ENCODE measurements at regions not wholly inside any gene's neighbourhood (a gene's known extent, or its start where the extent isn't known, plus 50 kb on each side); places are given as distances from the start of the nearest gene placed in this dataset.

DNA sequence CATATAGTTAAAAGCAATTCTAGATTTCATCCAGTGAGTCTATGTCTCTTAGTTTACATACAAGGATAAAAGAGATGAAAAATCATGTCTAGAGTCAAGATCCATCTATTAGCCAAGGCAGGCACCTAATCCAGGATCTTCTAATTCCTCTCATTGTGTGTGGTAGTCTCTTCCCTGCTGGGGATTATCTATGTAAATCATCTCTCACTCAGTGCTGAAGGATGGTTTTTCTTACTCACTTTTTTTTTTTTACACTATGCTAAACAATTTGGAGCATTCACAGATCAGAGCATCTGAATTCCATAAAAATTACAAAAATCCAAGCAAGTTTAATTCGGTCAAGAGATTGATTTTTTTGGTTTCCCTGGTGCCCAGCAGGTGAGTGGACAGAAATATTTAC is 154.9 kb upstream of the GDNF start:
- H3K4me3 Mint-ChIP-seq, result no peak overlapping the region
- peaks cover 10% of the 10 kb centered on the region for H3K9me3 Mint-ChIP-seq
- H3K27me3 Mint-ChIP-seq, result no peaks in the 10 kb centered on the region
- ATAC-seq (replicated peaks; ENCODE audit: extremely low read depth, poor library complexity, severe bottlenecking), result no peak
- DNase-seq (ENCODE audit: low spot score in 2 of 2), result no peak
- H3K27ac Mint-ChIP-seq (ENCODE audit: low read depth), result no peak overlapping the region
- H3K4me1 Mint-ChIP-seq, result no peaks in the 10 kb centered on the region
- H3K36me3 Mint-ChIP-seq (ENCODE audit: insufficient read depth), result no peaks in the 10 kb centered on the region

DNA sequence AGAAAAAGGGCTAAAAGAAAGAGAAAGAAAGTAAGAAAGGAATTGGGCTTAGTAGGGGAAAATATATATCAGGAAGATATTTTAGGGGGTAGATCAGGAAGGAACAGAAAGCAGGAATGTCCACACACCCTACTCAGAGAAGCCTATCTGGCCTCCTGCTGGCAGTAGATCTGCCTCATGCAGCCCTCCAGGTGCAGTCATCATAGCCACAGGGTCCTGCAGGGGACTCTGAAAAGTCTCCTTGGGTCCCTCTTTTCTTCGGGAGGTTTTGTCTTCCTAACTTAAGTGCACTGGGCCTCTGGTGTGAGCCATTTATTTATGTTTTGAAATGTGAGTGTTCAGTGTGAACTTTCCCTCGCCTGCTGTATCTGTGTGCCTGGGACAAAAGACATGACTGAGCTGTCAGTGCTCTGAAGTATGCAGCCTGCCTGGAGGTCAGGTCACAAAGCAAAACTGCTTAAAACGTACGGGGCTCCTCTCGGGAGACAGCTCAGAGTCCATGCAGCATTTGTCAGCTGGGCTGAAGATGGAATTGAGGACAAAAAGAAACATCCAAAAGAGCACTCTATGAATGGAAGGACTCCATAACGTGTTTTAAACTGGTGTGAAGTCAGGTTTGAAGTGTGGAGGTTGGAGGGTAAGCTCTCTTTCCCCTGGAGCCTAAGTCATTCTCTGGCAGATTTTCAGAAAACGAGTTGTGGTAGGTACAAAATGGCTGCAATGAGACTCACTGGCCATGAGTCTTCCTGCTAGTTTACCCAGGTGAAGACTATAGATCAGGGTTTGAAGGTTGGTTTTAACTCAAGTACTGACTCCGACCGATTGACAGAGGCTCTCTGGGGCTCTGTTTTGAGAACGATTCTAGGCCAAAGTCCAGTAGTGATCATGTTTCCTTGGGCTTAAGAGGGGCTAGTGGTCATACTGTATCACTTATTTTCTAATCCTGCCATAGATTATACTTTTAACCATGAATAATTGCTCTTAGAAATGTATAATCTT is 151.8 kb upstream of the GDNF start:
- Mint-ChIP-seq H3K36me3 (ENCODE audit: insufficient read depth) (no peaks in the 10 kb centered on the region), H3K27ac (ENCODE audit: low read depth) (no peak overlapping the region), H3K9me3 (peaks cover 5% of the 10 kb centered on the region), H3K4me1 (no peaks in the 10 kb centered on the region), H3K4me3 (no peak overlapping the region), H3K27me3 (no peaks in the 10 kb centered on the region)
- no peak for ATAC-seq (replicated peaks; ENCODE audit: extremely low read depth, poor library complexity, severe bottlenecking)
- DNase-seq (ENCODE audit: low spot score in 2 of 2), result no peak

DNA sequence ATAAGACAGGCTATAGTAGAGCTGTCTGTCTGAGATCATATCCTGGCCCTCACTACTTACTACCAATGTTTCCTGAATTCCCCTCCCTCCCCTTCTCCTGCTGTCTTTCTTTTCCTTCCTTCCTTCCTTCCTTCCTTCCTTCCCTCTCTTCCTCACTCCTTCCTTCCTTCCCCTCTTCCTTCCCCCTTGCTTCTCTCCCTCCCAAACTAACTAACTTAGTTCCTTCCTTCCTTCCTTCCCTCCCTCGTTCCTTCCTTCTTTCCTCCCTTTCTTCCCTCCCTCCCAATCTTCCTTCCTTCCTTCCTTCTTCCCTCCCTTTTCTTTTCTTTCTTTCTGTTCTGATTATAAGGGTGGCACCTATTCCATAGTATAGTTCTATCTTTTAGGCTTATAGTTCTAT is 150.0 kb upstream of the GDNF start:
- DNase-seq (ENCODE audit: low spot score in 2 of 2), result no peak
- Mint-ChIP-seq H3K27ac (ENCODE audit: low read depth) (no peak overlapping the region), H3K9me3 (peaks cover 5% of the 10 kb centered on the region), H3K27me3 (no peaks in the 10 kb centered on the region), H3K4me3 (no peak overlapping the region), H3K36me3 (ENCODE audit: insufficient read depth) (no peaks in the 10 kb centered on the region), H3K4me1 (no peaks in the 10 kb centered on the region)
- no peak for ATAC-seq (replicated peaks; ENCODE audit: extremely low read depth, poor library complexity, severe bottlenecking)

DNA sequence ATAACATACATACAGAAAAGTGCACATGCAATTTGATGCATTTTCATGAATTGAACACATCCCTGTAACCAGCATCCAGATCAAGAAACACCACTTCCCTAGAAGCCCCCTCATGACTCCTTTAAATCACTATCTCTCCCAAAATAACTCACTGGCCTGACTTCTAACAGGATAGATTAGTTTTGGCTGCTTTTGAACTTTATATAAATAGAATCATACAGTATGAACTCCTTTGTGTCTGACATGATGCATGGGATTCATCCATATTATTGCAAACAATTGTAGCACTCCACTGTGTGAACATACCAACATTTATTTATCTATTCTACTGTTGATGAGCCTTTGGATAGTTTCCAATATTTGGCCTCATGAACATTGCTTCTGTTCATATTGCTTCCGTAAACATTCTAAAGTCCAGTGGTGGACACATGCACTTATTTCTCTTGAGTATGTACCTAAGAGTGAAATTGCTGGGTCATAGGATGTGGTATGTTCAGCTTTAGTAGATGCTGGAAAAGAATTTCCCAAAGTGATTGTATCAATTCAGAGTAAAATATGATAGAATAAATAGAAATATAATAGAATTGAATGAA is 148.7 kb upstream of the GDNF start:
- ATAC-seq (replicated peaks; ENCODE audit: extremely low read depth, poor library complexity, severe bottlenecking) (no peak), DNase-seq (ENCODE audit: low spot score in 2 of 2) (no peak)
- no peak overlapping the region for H3K27ac Mint-ChIP-seq (ENCODE audit: low read depth)
- no peaks in the 10 kb centered on the region for H3K27me3 Mint-ChIP-seq
- H3K4me1 Mint-ChIP-seq, result no peaks in the 10 kb centered on the region
- no peaks in the 10 kb centered on the region for H3K9me3 Mint-ChIP-seq
- no peaks in the 10 kb centered on the region for H3K36me3 Mint-ChIP-seq (ENCODE audit: insufficient read depth)
- H3K4me3 Mint-ChIP-seq, result no peak overlapping the region

DNA sequence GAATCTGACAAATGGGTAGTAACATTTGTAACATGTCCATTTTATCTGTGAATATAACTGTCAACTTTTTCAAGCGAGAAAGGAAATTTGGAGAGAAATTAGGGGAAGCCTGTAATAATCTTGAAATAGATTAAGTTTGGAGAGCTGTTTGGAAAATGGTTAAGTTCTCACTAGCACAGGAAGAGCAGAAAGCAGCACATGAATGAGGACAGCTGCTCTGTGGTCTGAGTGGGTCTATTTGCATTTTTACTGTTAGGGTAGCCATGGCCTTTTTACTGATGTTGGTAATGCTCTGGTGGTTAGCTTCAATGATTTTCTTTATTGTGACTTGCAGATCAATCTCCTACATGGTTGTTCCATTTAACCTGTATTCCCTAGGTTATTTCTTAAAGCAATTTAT is 144.5 kb upstream of the GDNF start:
- Mint-ChIP-seq H3K4me3 (no peak overlapping the region), H3K36me3 (ENCODE audit: insufficient read depth) (no peaks in the 10 kb centered on the region), H3K9me3 (peaks cover 4% of the 10 kb centered on the region), H3K27ac (ENCODE audit: low read depth) (no peak overlapping the region), H3K27me3 (no peaks in the 10 kb centered on the region), H3K4me1 (no peaks in the 10 kb centered on the region)
- ATAC-seq (replicated peaks; ENCODE audit: extremely low read depth, poor library complexity, severe bottlenecking) (no peak), DNase-seq (ENCODE audit: low spot score in 2 of 2) (no peak)

DNA sequence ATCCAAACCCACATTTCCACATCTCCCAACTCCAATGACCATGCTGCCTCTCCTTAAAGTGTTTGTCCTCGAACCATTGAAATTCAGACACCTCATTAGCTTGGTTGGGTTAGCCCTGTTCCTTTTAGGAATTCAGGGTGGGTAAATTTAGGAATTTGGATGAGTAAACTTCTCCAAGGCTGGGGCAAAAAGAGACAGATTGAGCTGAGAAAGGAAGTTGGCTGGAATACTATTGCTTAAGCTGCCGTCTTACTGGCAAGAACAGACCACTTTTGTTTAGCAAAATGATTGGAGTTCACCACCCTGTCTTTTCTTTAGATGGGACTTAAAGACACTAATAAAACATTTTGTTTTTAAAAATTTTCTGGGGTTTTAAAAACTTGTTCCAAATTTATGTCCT is 143.6 kb upstream of the GDNF start:
- ATAC-seq (replicated peaks; ENCODE audit: extremely low read depth, poor library complexity, severe bottlenecking) (no peak), DNase-seq (ENCODE audit: low spot score in 2 of 2) (no peak)
- Mint-ChIP-seq H3K36me3 (ENCODE audit: insufficient read depth) (no peaks in the 10 kb centered on the region), H3K4me1 (no peaks in the 10 kb centered on the region), H3K4me3 (no peak overlapping the region), H3K9me3 (peaks cover 4% of the 10 kb centered on the region), H3K27me3 (no peaks in the 10 kb centered on the region), H3K27ac (ENCODE audit: low read depth) (no peak overlapping the region)

DNA sequence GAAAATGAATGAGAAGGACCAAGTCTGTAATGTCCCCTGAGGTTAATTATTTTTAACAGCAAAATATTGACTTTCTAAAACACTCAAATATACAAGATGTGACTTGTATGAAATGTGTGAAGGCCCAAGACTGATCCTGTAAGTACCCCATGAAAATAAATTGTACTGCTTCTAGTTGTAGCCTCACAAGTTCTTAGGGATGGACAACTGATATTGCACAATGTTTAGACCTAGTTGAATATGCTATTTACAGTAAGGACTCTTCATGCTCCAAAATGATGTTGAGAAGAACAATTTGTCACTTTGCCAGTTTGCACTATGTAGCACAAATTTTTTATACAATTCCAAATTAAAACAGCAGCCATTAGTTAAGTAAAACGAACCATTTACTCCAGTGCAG is 139.7 kb upstream of the GDNF start:
- Mint-ChIP-seq H3K4me1 (no peaks in the 10 kb centered on the region), H3K9me3 (peaks cover 4% of the 10 kb centered on the region), H3K27me3 (no peaks in the 10 kb centered on the region), H3K27ac (ENCODE audit: low read depth) (no peak overlapping the region), H3K4me3 (no peak overlapping the region), H3K36me3 (ENCODE audit: insufficient read depth) (no peaks in the 10 kb centered on the region)
- no peak for ATAC-seq (replicated peaks; ENCODE audit: extremely low read depth, poor library complexity, severe bottlenecking)
- DNase-seq (ENCODE audit: low spot score in 2 of 2), result no peak

DNA sequence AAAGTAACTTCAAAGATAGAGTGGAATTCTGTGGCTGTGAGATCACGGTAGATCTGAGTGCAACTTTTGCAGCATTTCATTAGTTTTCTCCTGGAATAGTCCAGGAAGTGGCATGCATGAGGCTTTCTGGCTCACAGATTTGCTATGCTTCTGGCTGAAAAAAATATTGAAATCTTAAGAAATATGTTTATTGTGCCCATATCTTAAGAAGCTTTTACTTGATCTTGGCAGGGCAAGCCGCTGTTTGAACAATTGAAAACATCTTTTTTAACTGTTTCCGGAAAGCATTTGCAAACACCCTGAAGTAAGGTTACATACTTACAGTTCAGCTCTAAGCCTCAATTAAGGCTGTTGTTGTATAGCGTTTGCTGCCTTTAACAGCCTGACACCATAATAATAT is 135.7 kb upstream of the GDNF start:
- ATAC-seq (replicated peaks; ENCODE audit: extremely low read depth, poor library complexity, severe bottlenecking) (no peak), DNase-seq (ENCODE audit: low spot score in 2 of 2) (no peak)
- no peaks in the 10 kb centered on the region for H3K27me3 Mint-ChIP-seq
- no peaks in the 10 kb centered on the region for H3K36me3 Mint-ChIP-seq (ENCODE audit: insufficient read depth)
- H3K4me1 Mint-ChIP-seq, result no peaks in the 10 kb centered on the region
- no peak overlapping the region for H3K27ac Mint-ChIP-seq (ENCODE audit: low read depth)
- no peaks in the 10 kb centered on the region for H3K9me3 Mint-ChIP-seq
- H3K4me3 Mint-ChIP-seq, result no peak overlapping the region

DNA sequence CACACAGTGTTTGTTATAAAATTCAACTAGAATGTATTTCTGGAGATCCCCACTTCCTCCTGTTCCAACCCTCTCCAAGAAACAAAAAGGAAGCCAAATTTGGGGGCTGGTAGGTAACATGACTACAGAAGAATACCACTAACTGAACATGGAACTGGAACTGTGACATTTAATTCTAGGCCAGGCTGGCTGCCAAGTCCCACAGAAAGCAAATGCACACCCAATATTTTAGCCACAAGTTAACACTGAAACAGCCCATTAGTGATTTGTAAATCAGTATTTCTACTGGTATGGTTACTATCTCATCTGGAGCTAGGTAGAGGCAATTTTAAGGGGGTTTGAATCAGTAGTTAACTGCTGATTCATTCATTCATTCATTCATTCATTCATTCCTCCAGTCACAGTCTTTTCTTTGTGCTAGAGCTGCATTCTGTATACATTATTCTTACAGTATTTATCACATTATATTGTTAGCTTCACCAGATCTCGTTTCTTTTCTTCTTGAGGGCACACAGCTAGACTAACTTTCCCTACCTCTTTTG is 131.7 kb upstream of the GDNF start:
- no peak for ATAC-seq (replicated peaks; ENCODE audit: extremely low read depth, poor library complexity, severe bottlenecking)
- Mint-ChIP-seq H3K27me3 (no peaks in the 10 kb centered on the region), H3K27ac (ENCODE audit: low read depth) (no peak overlapping the region), H3K36me3 (ENCODE audit: insufficient read depth) (no peaks in the 10 kb centered on the region), H3K9me3 (no peaks in the 10 kb centered on the region), H3K4me3 (no peak overlapping the region), H3K4me1 (no peaks in the 10 kb centered on the region)
- no peak for DNase-seq (ENCODE audit: low spot score in 2 of 2)

DNA sequence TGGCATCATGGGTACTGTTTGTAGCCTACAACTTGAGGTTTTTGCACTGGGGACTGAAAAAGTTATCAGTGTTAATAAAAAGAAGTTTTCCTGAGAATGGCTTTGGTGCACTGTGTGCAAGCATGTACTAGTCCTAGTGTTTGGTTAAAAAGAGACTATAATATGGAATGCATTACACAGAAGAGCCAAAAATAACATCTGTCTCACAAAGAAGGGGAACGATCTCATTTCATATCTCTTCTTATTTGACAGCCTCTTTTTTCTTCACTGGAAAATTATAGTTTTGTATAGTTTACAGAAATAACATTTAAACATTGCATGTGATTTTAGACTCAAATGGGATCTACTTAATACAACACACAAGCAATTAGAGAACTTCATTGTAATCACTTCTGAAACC is 127.0 kb upstream of the GDNF start:
- H3K27me3 Mint-ChIP-seq, result no peaks in the 10 kb centered on the region
- no peak for ATAC-seq (replicated peaks; ENCODE audit: extremely low read depth, poor library complexity, severe bottlenecking)
- no peaks in the 10 kb centered on the region for H3K36me3 Mint-ChIP-seq (ENCODE audit: insufficient read depth)
- no peaks in the 10 kb centered on the region for H3K9me3 Mint-ChIP-seq
- H3K4me3 Mint-ChIP-seq, result no peak overlapping the region
- no peak overlapping the region for H3K27ac Mint-ChIP-seq (ENCODE audit: low read depth)
- no peaks in the 10 kb centered on the region for H3K4me1 Mint-ChIP-seq
- DNase-seq (ENCODE audit: low spot score in 2 of 2), result no peak

DNA sequence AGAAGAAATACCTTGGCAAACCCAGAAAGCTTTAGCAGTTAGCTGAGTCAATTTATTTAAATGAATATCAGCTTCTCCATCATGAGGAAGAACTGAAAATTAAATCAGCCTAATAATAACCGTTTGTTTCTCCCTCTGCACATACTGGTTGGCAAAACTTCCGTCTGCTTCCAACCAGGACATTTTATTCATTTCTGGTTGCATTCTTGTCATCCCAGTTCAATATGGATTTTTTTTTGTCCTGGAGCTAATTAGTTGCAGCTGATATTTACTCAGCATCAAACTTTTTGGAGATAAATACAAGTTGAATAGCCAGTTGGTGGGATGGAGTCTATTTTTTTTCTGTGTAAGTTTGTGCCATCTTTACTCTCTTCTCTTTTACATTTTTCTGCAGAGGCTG is 126.5 kb upstream of the GDNF start:
- ATAC-seq (replicated peaks; ENCODE audit: extremely low read depth, poor library complexity, severe bottlenecking), result no peak
- Mint-ChIP-seq H3K27me3 (no peaks in the 10 kb centered on the region), H3K27ac (ENCODE audit: low read depth) (no peak overlapping the region), H3K4me1 (no peaks in the 10 kb centered on the region), H3K4me3 (no peak overlapping the region), H3K36me3 (ENCODE audit: insufficient read depth) (no peaks in the 10 kb centered on the region), H3K9me3 (no peaks in the 10 kb centered on the region)
- DNase-seq (ENCODE audit: low spot score in 2 of 2), result no peak

DNA sequence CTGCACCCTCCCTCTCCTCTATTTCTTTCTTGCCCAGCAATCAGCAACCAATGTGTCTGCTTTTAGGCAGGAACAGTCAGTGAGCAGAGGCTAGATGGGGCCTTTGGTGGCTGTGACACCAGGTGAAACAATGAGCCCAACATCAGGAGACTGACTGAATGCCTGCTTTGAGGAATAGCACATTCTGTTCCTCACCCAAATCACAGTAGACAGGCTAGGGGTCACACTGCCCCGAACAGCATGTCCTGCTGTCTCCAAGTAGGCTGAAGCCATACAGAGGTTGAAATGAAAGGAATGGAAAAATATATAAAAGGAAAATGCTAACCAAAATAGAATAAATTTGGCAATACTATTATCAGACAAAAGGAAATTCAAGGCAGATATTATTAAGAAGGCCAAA is 122.5 kb upstream of the GDNF start:
- DNase-seq (ENCODE audit: low spot score in 2 of 2) (no peak), ATAC-seq (replicated peaks; ENCODE audit: extremely low read depth, poor library complexity, severe bottlenecking) (no peak)
- H3K36me3 Mint-ChIP-seq (ENCODE audit: insufficient read depth), result no peaks in the 10 kb centered on the region
- H3K27ac Mint-ChIP-seq (ENCODE audit: low read depth), result no peak overlapping the region
- no peaks in the 10 kb centered on the region for H3K4me1 Mint-ChIP-seq
- H3K9me3 Mint-ChIP-seq, result peaks cover 20% of the 10 kb centered on the region
- no peak overlapping the region for H3K4me3 Mint-ChIP-seq
- no peaks in the 10 kb centered on the region for H3K27me3 Mint-ChIP-seq

DNA sequence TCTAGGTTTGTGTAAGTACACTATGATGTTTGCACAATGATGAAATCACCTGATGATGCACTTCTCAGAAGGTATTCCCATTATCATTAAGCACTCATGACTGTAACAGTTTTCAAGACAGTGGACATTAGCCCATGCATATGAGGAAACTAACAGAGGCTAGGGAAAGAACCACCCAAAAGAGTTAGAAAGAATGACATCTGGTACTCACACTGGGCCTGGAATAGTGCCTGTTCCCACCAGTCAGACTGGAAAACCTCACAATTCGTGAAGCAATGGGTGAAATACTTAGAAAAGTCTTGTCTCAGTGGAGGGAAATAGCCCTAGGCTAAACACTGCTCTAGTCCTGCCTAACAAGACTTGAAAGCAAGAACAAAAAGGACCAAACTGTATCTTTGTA is 117.4 kb upstream of the GDNF start:
- Mint-ChIP-seq H3K27ac (ENCODE audit: low read depth) (no peak overlapping the region), H3K36me3 (ENCODE audit: insufficient read depth) (no peaks in the 10 kb centered on the region), H3K4me1 (no peaks in the 10 kb centered on the region), H3K4me3 (no peak overlapping the region), H3K9me3 (peaks cover 20% of the 10 kb centered on the region), H3K27me3 (no peaks in the 10 kb centered on the region)
- DNase-seq (ENCODE audit: low spot score in 2 of 2) (no peak), ATAC-seq (replicated peaks; ENCODE audit: extremely low read depth, poor library complexity, severe bottlenecking) (no peak)
